ENCODE measurements at regions not wholly inside any gene's neighbourhood (a gene's known extent, or its start where the extent isn't known, plus 50 kb on each side); places are given as distances from the start of the nearest gene placed in this dataset.
A peak's percentile ranks its signal among the peaks of the same experiment; 100 is the strongest.

- peaks cover 46% of the 10 kb centered on the region for H3K36me3 ChIP-seq (ENCODE audit: insufficient read depth, low read length)
- no peak overlapping the region for H2AFZ ChIP-seq (ENCODE audit: low read length)
- peak overlapping the region; percentile 53; the same call in 1 of the 2 replicates for H3K4me2 ChIP-seq (ENCODE audit: low read length)
- H3K79me2 ChIP-seq (ENCODE audit: insufficient read depth, low read length), result 0 out of 2 replicates have a peak, but pooled peaks cover 3% of the 10 kb centered on the region
- H3K27me3 ChIP-seq (ENCODE audit: insufficient read depth, low read length), result no peaks in the 10 kb centered on the region
- no peak overlapping the region; the same call in 1 of the 2 replicates for H3K9ac ChIP-seq (ENCODE audit: low read length)
- peak overlapping the region; percentile 78 for H3K27ac ChIP-seq (ENCODE audit: low read depth, low read length, poor library complexity, severe bottlenecking)
- H3K4me1 ChIP-seq (ENCODE audit: insufficient read depth, low read length, severe bottlenecking), result peaks cover 52% of the 10 kb centered on the region
- no peaks in the 10 kb centered on the region for H3K9me3 ChIP-seq (ENCODE audit: low read length)
- H3K9me2 ChIP-seq (ENCODE audit: low read depth, low read length), result no peaks in the 10 kb centered on the region
- TF ChIP-seq EZH2 (IDR thresholded peaks at IDR 0.05; ENCODE audit: borderline replicate concordance, low read length), result no peak
- no peak for TF ChIP-seq CTCF (IDR thresholded peaks at IDR 0.05; ENCODE audit: low read length)
- H4K20me1 ChIP-seq (ENCODE audit: insufficient read depth, low read length), result no peaks in the 10 kb centered on the region
- H3F3A ChIP-seq (ENCODE audit: insufficient read depth, low read length), result no peaks in the 10 kb centered on the region
- H3K4me3 ChIP-seq (ENCODE audit: low read depth, low read length, poor library complexity, severe bottlenecking), result no peak overlapping the region
These were observed 65.6 kb upstream of the NPAS1 start for GRCh38 chr19:46953955-46954501.

- Histone ChIP-seq H3K4me3 (ENCODE audit: low read depth, low read length, poor library complexity, severe bottlenecking) (peak overlapping the region; percentile 43), H3K36me3 (ENCODE audit: insufficient read depth, low read length) (peaks cover 44% of the 10 kb centered on the region), H3K9me3 (ENCODE audit: low read length) (no peaks in the 10 kb centered on the region), H3K9me2 (ENCODE audit: low read depth, low read length) (no peaks in the 10 kb centered on the region), H3K4me2 (ENCODE audit: low read length) (peak overlapping the region; percentile 53), H2AFZ (ENCODE audit: low read length) (no peak overlapping the region), H3K27ac (ENCODE audit: low read depth, low read length, poor library complexity, severe bottlenecking) (peak overlapping the region; percentile 78), H3F3A (ENCODE audit: insufficient read depth, low read length) (no peaks in the 10 kb centered on the region), H4K20me1 (ENCODE audit: insufficient read depth, low read length) (no peaks in the 10 kb centered on the region), H3K79me2 (ENCODE audit: insufficient read depth, low read length) (0 out of 2 replicates have a peak, but pooled peaks cover 3% of the 10 kb centered on the region), H3K27me3 (ENCODE audit: insufficient read depth, low read length) (no peaks in the 10 kb centered on the region), H3K4me1 (ENCODE audit: insufficient read depth, low read length, severe bottlenecking) (peaks cover 48% of the 10 kb centered on the region), H3K9ac (ENCODE audit: low read length) (peak overlapping the region; percentile 34; the same call in 1 of the 2 replicates)
- TF ChIP-seq CTCF (IDR thresholded peaks at IDR 0.05; ENCODE audit: low read length) (no peak), EZH2 (IDR thresholded peaks at IDR 0.05; ENCODE audit: borderline replicate concordance, low read length) (no peak)
These were observed 65.1 kb upstream of the NPAS1 start for GRCh38 chr19:46954502-46954992.

GRCh38 chr19:46954993-46955812 is 64.4 kb upstream of the NPAS1 start:
- H3K79me2 ChIP-seq (ENCODE audit: insufficient read depth, low read length), result 0 out of 2 replicates have a peak, but pooled peaks cover 3% of the 10 kb centered on the region
- no peaks in the 10 kb centered on the region for H3K9me3 ChIP-seq (ENCODE audit: low read length)
- no peaks in the 10 kb centered on the region for H4K20me1 ChIP-seq (ENCODE audit: insufficient read depth, low read length)
- peak overlapping the region; percentile 53 for H3K4me2 ChIP-seq (ENCODE audit: low read length)
- H3F3A ChIP-seq (ENCODE audit: insufficient read depth, low read length), result no peaks in the 10 kb centered on the region
- H3K9ac ChIP-seq (ENCODE audit: low read length), result peak overlapping the region; percentile 34; the same call in 1 of the 2 replicates
- H2AFZ ChIP-seq (ENCODE audit: low read length), result no peak overlapping the region
- peak overlapping the region; percentile 78 for H3K27ac ChIP-seq (ENCODE audit: low read depth, low read length, poor library complexity, severe bottlenecking)
- H3K4me3 ChIP-seq (ENCODE audit: low read depth, low read length, poor library complexity, severe bottlenecking), result peak overlapping the region; percentile 43
- H3K36me3 ChIP-seq (ENCODE audit: insufficient read depth, low read length), result peaks cover 38% of the 10 kb centered on the region
- peaks cover 42% of the 10 kb centered on the region for H3K4me1 ChIP-seq (ENCODE audit: insufficient read depth, low read length, severe bottlenecking)
- no peaks in the 10 kb centered on the region for H3K9me2 ChIP-seq (ENCODE audit: low read depth, low read length)
- TF ChIP-seq EZH2 (IDR thresholded peaks at IDR 0.05; ENCODE audit: borderline replicate concordance, low read length) (no peak), CTCF (IDR thresholded peaks at IDR 0.05; ENCODE audit: low read length) (no peak)
- H3K27me3 ChIP-seq (ENCODE audit: insufficient read depth, low read length), result no peaks in the 10 kb centered on the region
